Endodermal cell (in vitro differentiated cells): ENCODE measurements at regions not wholly inside any gene's neighbourhood (a gene's known extent, or its start where the extent isn't known, plus 50 kb on each side); places are given as distances from the start of the nearest gene placed in this dataset.

Source experiments
- DNase-seq: peaks from one replicate; pipeline ENCODE4 v3.0.0-alpha.2; 2017
- H3K27ac ChIP-seq: 2 replicates; pipeline ENCODE4 v1.5.1; 2013; ENCODE audit warnings: mild to moderate bottlenecking, low read depth, low read length, moderate library complexity
- H3K27me3 ChIP-seq: 2 replicates; pipeline ENCODE4 v1.6.1; 2013; ENCODE audit warnings: mild to moderate bottlenecking, low read length, moderate library complexity; ENCODE audit not compliant: insufficient read depth, control insufficient read depth, poor library complexity, severe bottlenecking
- H3K36me3 ChIP-seq: 2 replicates; pipeline ENCODE4 v1.7.0; 2013; ENCODE audit warnings: mild to moderate bottlenecking, low read length, moderate library complexity; ENCODE audit not compliant: control insufficient read depth, insufficient read depth
- H3K4me1 ChIP-seq: one replicate; pipeline ENCODE4 v1.7.0; 2013; ENCODE audit warnings: low read length; ENCODE audit not compliant: control insufficient read depth, insufficient read depth
- H3K4me3 ChIP-seq: 2 replicates; pipeline ENCODE4 v1.5.1; 2013; ENCODE audit warnings: mild to moderate bottlenecking, low read length, moderate library complexity
- H3K9ac ChIP-seq: 2 replicates; pipeline ENCODE4 v1.6.1; 2013; ENCODE audit warnings: mild to moderate bottlenecking, low read length, moderate library complexity; ENCODE audit not compliant: poor library complexity, severe bottlenecking; ENCODE audit errors: extremely low read depth
- H3K9me3 ChIP-seq: 2 replicates; pipeline ENCODE4 v1.6.1; 2013; ENCODE audit warnings: mild to moderate bottlenecking, low read length, moderate library complexity; ENCODE audit not compliant: control insufficient read depth
- H3K27ac Mint-ChIP-seq: 2 replicates; pipeline ENCODE4 v1.8.0; 2020; ENCODE audit warnings: mixed read lengths
- H3K27me3 Mint-ChIP-seq: 2 replicates; pipeline ENCODE4 v1.8.0; 2021; ENCODE audit warnings: mild to moderate bottlenecking, mixed read lengths; ENCODE audit not compliant: insufficient read depth
- H3K36me3 Mint-ChIP-seq: 2 replicates; pipeline ENCODE4 v1.8.0; 2020; ENCODE audit warnings: low read depth, mixed read lengths
- H3K4me1 Mint-ChIP-seq: 2 replicates; pipeline ENCODE4 v1.8.0; 2020; ENCODE audit warnings: mixed read lengths
- H3K4me3 Mint-ChIP-seq: 2 replicates; pipeline ENCODE4 v1.8.0; 2020; ENCODE audit warnings: mild to moderate bottlenecking, moderate library complexity, mixed read lengths
- H3K9me3 Mint-ChIP-seq: 2 replicates; pipeline ENCODE4 v1.8.0; 2020; ENCODE audit warnings: mild to moderate bottlenecking, mixed read lengths
- WGBS, 2 experiments: methylation state at CpG; one replicate each; pipeline versions ENCODE4 v1.1.5 to v1.1.7; 2013; ENCODE audit warnings: missing lambda C conversion rate in 2 of 2, mixed read lengths in 1 of 2; ENCODE audit not compliant: insufficient coverage in 1 of 2, insufficient read length in 1 of 2; 5-methylcytosine and 5-hydroxymethylcytosine counted together
- TF ChIP-seq, protein P1 (sequence below): fragments of 200-600 bp; sonication (generic); conservative IDR thresholded peaks from 2 replicates; pipeline ENCODE4 v1.5.0; 2021; ENCODE audit warnings: antibody characterized with exemption, mild to moderate bottlenecking

DNA sequence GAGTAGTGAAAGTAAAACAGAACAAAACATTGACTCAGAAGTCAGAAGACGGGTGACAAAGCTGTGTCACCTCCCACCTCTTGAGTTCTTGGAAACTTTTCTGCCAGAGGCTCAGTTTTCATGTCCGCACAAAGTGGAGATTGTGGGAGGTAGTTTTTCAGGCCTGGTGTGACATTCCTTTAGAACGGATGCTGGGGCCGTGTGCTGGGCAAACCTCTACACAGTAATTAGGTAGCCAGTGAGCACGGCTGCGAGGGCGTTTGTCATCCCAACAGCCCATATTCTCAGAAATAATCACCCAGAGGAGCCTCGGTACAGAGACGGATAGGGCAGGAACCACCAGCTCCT lies 1054.4 kb downstream of the TBC1D22A start:
- Histone ChIP-seq H3K36me3 (no peaks in the 10 kb centered on the region), H3K4me1 (no peaks in the 10 kb centered on the region), H3K27me3 (no peaks in the 10 kb centered on the region), H3K9me3 (peaks cover 18% of the 10 kb centered on the region), H3K4me3 (no peak overlapping the region), H3K27ac (no peak overlapping the region), H3K9ac (no peak overlapping the region)
- Mint-ChIP-seq H3K4me3 (no peak overlapping the region), H3K36me3 (no peaks in the 10 kb centered on the region), H3K4me1 (no peaks in the 10 kb centered on the region), H3K27me3 (no peaks in the 10 kb centered on the region), H3K9me3 (peaks cover 63% of the 10 kb centered on the region), H3K27ac (no peak overlapping the region)
- TF ChIP-seq, protein P1, sequence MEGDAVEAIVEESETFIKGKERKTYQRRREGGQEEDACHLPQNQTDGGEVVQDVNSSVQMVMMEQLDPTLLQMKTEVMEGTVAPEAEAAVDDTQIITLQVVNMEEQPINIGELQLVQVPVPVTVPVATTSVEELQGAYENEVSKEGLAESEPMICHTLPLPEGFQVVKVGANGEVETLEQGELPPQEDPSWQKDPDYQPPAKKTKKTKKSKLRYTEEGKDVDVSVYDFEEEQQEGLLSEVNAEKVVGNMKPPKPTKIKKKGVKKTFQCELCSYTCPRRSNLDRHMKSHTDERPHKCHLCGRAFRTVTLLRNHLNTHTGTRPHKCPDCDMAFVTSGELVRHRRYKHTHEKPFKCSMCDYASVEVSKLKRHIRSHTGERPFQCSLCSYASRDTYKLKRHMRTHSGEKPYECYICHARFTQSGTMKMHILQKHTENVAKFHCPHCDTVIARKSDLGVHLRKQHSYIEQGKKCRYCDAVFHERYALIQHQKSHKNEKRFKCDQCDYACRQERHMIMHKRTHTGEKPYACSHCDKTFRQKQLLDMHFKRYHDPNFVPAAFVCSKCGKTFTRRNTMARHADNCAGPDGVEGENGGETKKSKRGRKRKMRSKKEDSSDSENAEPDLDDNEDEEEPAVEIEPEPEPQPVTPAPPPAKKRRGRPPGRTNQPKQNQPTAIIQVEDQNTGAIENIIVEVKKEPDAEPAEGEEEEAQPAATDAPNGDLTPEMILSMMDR: no peak
- 83 to 90% methylated on average over 3 to 9 of the region's 9 CpGs for WGBS, 2 experiments
- DNase-seq: no peak

DNA sequence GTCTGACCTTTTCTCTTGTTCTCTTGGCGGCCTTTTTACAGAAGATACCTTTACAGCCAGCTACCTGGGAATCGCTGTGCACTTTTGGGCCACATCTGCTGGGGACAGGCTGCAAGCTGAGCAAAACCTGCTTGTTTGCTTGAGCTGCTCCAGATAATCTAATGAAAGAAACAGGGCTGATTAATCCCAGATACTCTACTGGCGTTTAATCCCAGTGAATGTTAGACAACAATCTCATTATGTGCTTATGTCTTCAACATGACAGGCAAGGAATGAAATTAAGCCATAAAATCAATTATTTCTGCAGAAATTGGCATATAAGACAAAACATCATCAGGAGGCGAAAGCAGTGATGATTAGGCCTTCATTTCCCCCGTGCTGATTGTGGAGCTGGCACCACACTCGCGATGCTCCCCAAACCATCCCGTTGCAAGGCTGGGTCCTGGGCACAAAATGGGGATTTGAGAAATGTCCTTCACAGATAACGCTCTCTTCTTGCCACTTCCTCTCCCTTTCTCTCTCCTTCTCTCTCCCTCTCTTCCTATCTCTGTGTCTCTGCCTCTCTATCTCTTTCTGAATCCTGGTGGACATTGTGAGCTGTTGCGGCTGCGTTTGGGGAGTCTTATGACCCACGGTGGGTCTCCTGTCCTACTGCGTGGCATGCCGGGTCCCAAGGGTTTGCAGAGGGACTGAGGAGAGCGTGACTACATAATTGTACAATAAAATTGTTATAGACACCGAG lies 1053.8 kb downstream of the TBC1D22A start:
- Histone ChIP-seq H3K27me3 (no peaks in the 10 kb centered on the region), H3K9me3 (peaks cover 15% of the 10 kb centered on the region), H3K27ac (no peak overlapping the region), H3K4me1 (no peaks in the 10 kb centered on the region), H3K9ac (no peak overlapping the region), H3K36me3 (no peaks in the 10 kb centered on the region), H3K4me3 (no peak overlapping the region)
- H3K9me3 Mint-ChIP-seq: peaks cover 60% of the 10 kb centered on the region
- no peak overlapping the region for H3K4me3 Mint-ChIP-seq
- 84 to 91% methylated on average over 16 of the region's 16 CpGs for WGBS, 2 experiments
- no peaks in the 10 kb centered on the region for H3K36me3 Mint-ChIP-seq
- H3K4me1 Mint-ChIP-seq: no peaks in the 10 kb centered on the region
- TF ChIP-seq, protein P1: no peak
- no peaks in the 10 kb centered on the region for H3K27me3 Mint-ChIP-seq
- H3K27ac Mint-ChIP-seq: no peak overlapping the region
- peak; percentile 24 for DNase-seq

DNA sequence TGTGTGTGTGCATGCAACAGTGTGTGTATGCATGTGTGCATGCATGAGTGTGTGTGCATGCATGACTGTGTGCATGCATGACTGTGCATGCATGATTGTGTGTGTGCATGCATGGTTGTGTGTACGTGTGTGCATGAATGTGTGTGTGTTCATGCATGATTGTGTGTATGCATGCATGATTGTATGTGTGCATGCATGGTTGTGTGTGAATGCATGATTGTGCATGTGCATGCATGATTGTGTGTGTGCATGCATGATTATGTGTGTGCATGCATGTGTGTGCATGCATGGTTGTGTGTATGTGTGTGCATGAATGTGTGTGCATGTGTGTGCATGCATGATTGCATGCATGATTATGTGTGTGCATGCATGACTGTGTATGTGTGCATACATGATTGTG lies 1052.0 kb downstream of the TBC1D22A start:
- Histone ChIP-seq H3K9me3 (peaks cover 7% of the 10 kb centered on the region), H3K4me3 (no peak overlapping the region), H3K4me1 (no peaks in the 10 kb centered on the region), H3K27me3 (no peaks in the 10 kb centered on the region), H3K36me3 (no peaks in the 10 kb centered on the region), H3K9ac (no peak overlapping the region), H3K27ac (no peak overlapping the region)
- H3K36me3 Mint-ChIP-seq: no peaks in the 10 kb centered on the region
- no peak overlapping the region for H3K4me3 Mint-ChIP-seq
- H3K27ac Mint-ChIP-seq: no peak overlapping the region
- 75 to 92% methylated on average over 1 of the region's 1 CpG for WGBS, 2 experiments
- H3K9me3 Mint-ChIP-seq: peaks cover 60% of the 10 kb centered on the region
- no peaks in the 10 kb centered on the region for H3K4me1 Mint-ChIP-seq
- no peaks in the 10 kb centered on the region for H3K27me3 Mint-ChIP-seq
- TF ChIP-seq, protein P1: no peak
- no peak for DNase-seq
